Esophagus muscularis mucosa (tissue), 3 donors: ENCODE measurements at regions not wholly inside any gene's neighbourhood (a gene's known extent, or its start where the extent isn't known, plus 50 kb on each side); places are given as distances from the start of the nearest gene placed in this dataset.

Source experiments
- CTCF ChIP-seq, 3 experiments: fragments of 200-600 bp in 2 of 3; fragments of 450-650 bp in 1 of 3; sonication (generic) in 2 of 3; IDR thresholded peaks; one replicate each; pipeline ENCODE4 v1.5.1; 2017 to 2019; ENCODE audit warnings: antibody characterized with exemption in 3 of 3, mild to moderate bottlenecking in 2 of 3, moderate library complexity in 1 of 3
- POLR2A ChIP-seq: fragments of 450-650 bp; IDR thresholded peaks from one replicate; pipeline ENCODE4 v1.6.1; 2017; ENCODE audit warnings: antibody characterized with exemption, moderate library complexity, mild to moderate bottlenecking, low read depth
- POLR2AphosphoS5 ChIP-seq, 2 donors: sonication (generic); formaldehyde crosslinking; IDR thresholded peaks; one replicate each; pipeline ENCODE4 v1.6.1; 2017; ENCODE audit warnings: antibody characterized with exemption in 2 of 2

- TF ChIP-seq CTCF (IDR thresholded peaks at IDR 0.05) (no peak), POLR2A (no peak), POLR2AphosphoS5 (IDR thresholded peaks at IDR 0.05) (no peak)
Observed at GRCh38 chr3:162130582-162130981, 634.0 kb downstream of the OTOL1 start.
